ENCODE measurements at regions not wholly inside any gene's neighbourhood (a gene's known extent, or its start where the extent isn't known, plus 50 kb on each side); places are given as distances from the start of the nearest gene placed in this dataset.

DNA sequence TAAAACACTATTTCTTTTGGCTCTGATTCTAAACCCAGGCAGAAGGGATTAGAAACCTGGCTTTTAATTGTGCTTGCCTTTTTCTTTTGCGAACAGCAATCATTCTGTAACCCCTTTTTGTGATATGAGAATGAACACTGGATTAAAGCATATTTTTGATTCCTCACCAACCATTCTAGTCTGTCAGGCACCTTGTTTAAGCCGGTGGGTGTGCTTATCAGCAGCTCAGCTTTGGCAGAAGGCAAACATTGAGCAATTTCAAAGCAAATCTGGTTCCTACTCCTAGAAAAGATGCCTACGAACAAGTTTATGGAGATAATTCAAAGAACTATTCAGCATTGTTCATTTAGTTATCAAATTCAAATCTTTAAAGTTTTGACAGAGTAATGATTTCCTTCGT lies 265.1 kb upstream of the FAM241A start:
- Histone ChIP-seq H3K27me3 (ENCODE audit: control insufficient read depth in 3 of 3, insufficient read depth in 3 of 3, low read length in 3 of 3) (no peaks in the 10 kb centered on the region), H3K27ac (ENCODE audit: low read depth, low read length) (no peak overlapping the region), H3K4me1 (ENCODE audit: control insufficient read depth in 3 of 3, insufficient read depth in 3 of 3, low read length in 3 of 3) (no peaks in the 10 kb centered on the region), H3K36me3 (ENCODE audit: control insufficient read depth in 3 of 3, insufficient read depth in 3 of 3, low read length in 3 of 3) (no peaks in the 10 kb centered on the region), H3K9me3 (ENCODE audit: control insufficient read depth in 3 of 3, low read length in 3 of 3) (no peaks in the 10 kb centered on the region), H3K4me3 (ENCODE audit: low read length in 3 of 3) (no peak overlapping the region), H3K9ac (ENCODE audit: low read depth in 1 of 3, low read length in 3 of 3) (no peak overlapping the region)

- no peaks in the 10 kb centered on the region for H3K9me3 ChIP-seq (ENCODE audit: control insufficient read depth in 3 of 3, low read length in 3 of 3)
- H3K36me3 ChIP-seq (ENCODE audit: control insufficient read depth in 3 of 3, insufficient read depth in 3 of 3, low read length in 3 of 3): no peaks in the 10 kb centered on the region
- H3K27ac ChIP-seq (ENCODE audit: low read depth, low read length): no peak overlapping the region
- no peaks in the 10 kb centered on the region for H3K27me3 ChIP-seq (ENCODE audit: control insufficient read depth in 3 of 3, insufficient read depth in 3 of 3, low read length in 3 of 3)
- no peak overlapping the region for H3K4me3 ChIP-seq (ENCODE audit: low read length in 3 of 3)
- H3K4me1 ChIP-seq (ENCODE audit: control insufficient read depth in 3 of 3, insufficient read depth in 3 of 3, low read length in 3 of 3): no peaks in the 10 kb centered on the region
- no peak overlapping the region for H3K9ac ChIP-seq (ENCODE audit: low read depth in 1 of 3, low read length in 3 of 3)
These were observed 261.7 kb upstream of the FAM241A start for GRCh38 chr4:111883557-111883999.

DNA sequence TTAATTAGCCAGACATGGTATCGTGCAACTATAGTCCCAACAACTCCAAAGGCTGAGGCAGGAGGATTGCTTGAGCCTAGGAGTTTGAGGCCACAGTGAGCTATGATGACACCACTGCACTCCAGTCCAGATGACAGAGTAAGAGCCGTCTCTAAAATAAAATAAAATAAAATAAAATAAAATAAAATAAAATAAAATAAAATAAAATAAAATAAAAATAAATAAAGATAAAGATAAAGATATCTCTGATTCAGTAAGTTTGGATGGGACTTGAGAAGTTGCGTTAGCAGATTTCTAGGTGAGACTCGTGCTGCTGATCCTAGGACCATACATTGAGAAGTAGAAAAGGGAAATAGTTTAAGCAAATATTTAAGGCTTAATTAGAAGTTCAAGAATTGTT lies 254.8 kb upstream of the FAM241A start:
- peaks cover 0 to 5% (median 0%) of the 10 kb centered on the region in 3 donors for H3K9me3 ChIP-seq (ENCODE audit: control insufficient read depth in 3 of 3, low read length in 3 of 3)
- no peaks in the 10 kb centered on the region for H3K27me3 ChIP-seq (ENCODE audit: control insufficient read depth in 3 of 3, insufficient read depth in 3 of 3, low read length in 3 of 3)
- H3K36me3 ChIP-seq (ENCODE audit: control insufficient read depth in 3 of 3, insufficient read depth in 3 of 3, low read length in 3 of 3): no peaks in the 10 kb centered on the region
- H3K9ac ChIP-seq (ENCODE audit: low read depth in 1 of 3, low read length in 3 of 3): no peak overlapping the region
- no peak overlapping the region for H3K4me3 ChIP-seq (ENCODE audit: low read length in 3 of 3)
- no peaks in the 10 kb centered on the region for H3K4me1 ChIP-seq (ENCODE audit: control insufficient read depth in 3 of 3, insufficient read depth in 3 of 3, low read length in 3 of 3)
- H3K27ac ChIP-seq (ENCODE audit: low read depth, low read length): no peak overlapping the region

DNA sequence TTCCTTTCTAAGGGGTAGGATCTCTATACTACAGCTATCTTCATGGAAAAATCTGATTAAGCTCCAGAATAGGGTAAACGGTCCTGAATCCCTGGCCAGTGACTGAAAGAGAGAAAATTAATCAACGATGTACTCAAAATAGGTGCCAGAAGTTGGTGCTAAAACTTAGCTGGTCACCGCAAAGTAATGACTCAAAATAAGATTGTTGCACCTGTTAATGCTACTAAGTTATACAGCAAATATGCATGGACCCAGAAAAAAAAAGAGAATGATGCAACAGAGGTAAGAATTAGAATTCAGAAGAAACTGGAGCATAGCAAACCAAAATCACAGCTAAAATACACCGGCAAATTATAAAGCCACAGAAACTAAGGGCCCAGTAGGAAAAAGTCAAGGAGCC lies 239.7 kb upstream of the FAM241A start:
- no peak overlapping the region for H3K4me3 ChIP-seq (ENCODE audit: low read length in 3 of 3)
- no peaks in the 10 kb centered on the region for H3K36me3 ChIP-seq (ENCODE audit: control insufficient read depth in 3 of 3, insufficient read depth in 3 of 3, low read length in 3 of 3)
- no peaks in the 10 kb centered on the region for H3K27me3 ChIP-seq (ENCODE audit: control insufficient read depth in 3 of 3, insufficient read depth in 3 of 3, low read length in 3 of 3)
- no peaks in the 10 kb centered on the region for H3K4me1 ChIP-seq (ENCODE audit: control insufficient read depth in 3 of 3, insufficient read depth in 3 of 3, low read length in 3 of 3)
- no peak overlapping the region for H3K9ac ChIP-seq (ENCODE audit: low read depth in 1 of 3, low read length in 3 of 3)
- no peak overlapping the region for H3K27ac ChIP-seq (ENCODE audit: low read depth, low read length)
- H3K9me3 ChIP-seq (ENCODE audit: control insufficient read depth in 3 of 3, low read length in 3 of 3): no peaks in the 10 kb centered on the region

GRCh38 chr4:111919639-111920038 lies 225.6 kb upstream of the FAM241A start:
- no peaks in the 10 kb centered on the region for H3K4me1 ChIP-seq (ENCODE audit: control insufficient read depth in 3 of 3, insufficient read depth in 3 of 3, low read length in 3 of 3)
- H3K4me3 ChIP-seq (ENCODE audit: low read length in 3 of 3): no peak overlapping the region
- no peak overlapping the region for H3K27ac ChIP-seq (ENCODE audit: low read depth, low read length)
- no peaks in the 10 kb centered on the region for H3K36me3 ChIP-seq (ENCODE audit: control insufficient read depth in 3 of 3, insufficient read depth in 3 of 3, low read length in 3 of 3)
- no peaks in the 10 kb centered on the region for H3K27me3 ChIP-seq (ENCODE audit: control insufficient read depth in 3 of 3, insufficient read depth in 3 of 3, low read length in 3 of 3)
- no peaks in the 10 kb centered on the region for H3K9me3 ChIP-seq (ENCODE audit: control insufficient read depth in 3 of 3, low read length in 3 of 3)
- no peak overlapping the region for H3K9ac ChIP-seq (ENCODE audit: low read depth in 1 of 3, low read length in 3 of 3)

DNA sequence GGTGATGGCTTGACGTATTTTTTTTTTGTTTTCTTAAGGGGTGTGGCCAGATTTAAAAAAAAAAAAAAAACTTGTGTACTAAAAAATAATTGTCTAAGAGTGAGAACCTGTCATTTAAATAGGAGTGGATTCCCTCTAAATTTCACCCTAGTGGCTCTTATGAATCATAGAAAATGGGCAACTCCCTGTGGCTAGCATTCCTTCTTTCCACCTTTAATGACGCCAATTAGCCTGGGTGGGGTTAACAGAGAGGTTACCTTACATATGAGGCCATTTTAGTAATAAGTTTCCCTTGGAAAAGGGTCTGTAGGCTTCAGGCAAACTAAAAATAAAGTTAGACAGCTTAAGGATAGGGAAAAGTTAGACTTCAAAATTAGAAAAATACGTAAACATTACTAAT lies 223.5 kb upstream of the FAM241A start:
- Histone ChIP-seq H3K9ac (ENCODE audit: low read depth in 1 of 3, low read length in 3 of 3) (no peak overlapping the region), H3K4me3 (ENCODE audit: low read length in 3 of 3) (no peak overlapping the region), H3K27ac (ENCODE audit: low read depth, low read length) (no peak overlapping the region), H3K4me1 (ENCODE audit: control insufficient read depth in 3 of 3, insufficient read depth in 3 of 3, low read length in 3 of 3) (no peaks in the 10 kb centered on the region), H3K36me3 (ENCODE audit: control insufficient read depth in 3 of 3, insufficient read depth in 3 of 3, low read length in 3 of 3) (no peaks in the 10 kb centered on the region), H3K9me3 (ENCODE audit: control insufficient read depth in 3 of 3, low read length in 3 of 3) (no peaks in the 10 kb centered on the region), H3K27me3 (ENCODE audit: control insufficient read depth in 3 of 3, insufficient read depth in 3 of 3, low read length in 3 of 3) (no peaks in the 10 kb centered on the region)

DNA sequence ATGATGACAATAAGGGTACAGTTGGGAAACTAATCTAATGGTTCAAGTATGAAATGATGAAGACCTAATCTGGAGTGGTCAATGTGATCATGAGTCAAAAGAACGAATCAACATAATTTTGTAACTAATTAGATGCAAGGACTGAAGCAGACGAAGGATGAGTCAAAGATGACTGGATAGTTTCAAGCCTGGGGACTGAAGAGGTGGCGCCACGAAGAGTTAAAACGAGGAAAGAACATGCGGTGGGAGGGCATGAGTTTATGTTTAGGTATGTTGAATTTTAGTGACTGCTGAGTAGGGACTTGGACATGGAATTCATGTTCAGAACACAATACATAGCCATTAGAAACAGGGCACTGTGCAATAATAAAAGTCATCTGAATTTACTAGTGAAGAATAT lies 221.5 kb upstream of the FAM241A start:
- Histone ChIP-seq H3K27ac (ENCODE audit: low read depth, low read length) (no peak overlapping the region), H3K9ac (ENCODE audit: low read depth in 1 of 3, low read length in 3 of 3) (no peak overlapping the region), H3K9me3 (ENCODE audit: control insufficient read depth in 3 of 3, low read length in 3 of 3) (no peaks in the 10 kb centered on the region), H3K4me1 (ENCODE audit: control insufficient read depth in 3 of 3, insufficient read depth in 3 of 3, low read length in 3 of 3) (no peaks in the 10 kb centered on the region), H3K4me3 (ENCODE audit: low read length in 3 of 3) (no peak overlapping the region), H3K36me3 (ENCODE audit: control insufficient read depth in 3 of 3, insufficient read depth in 3 of 3, low read length in 3 of 3) (no peaks in the 10 kb centered on the region), H3K27me3 (ENCODE audit: control insufficient read depth in 3 of 3, insufficient read depth in 3 of 3, low read length in 3 of 3) (no peaks in the 10 kb centered on the region)

- H3K27ac ChIP-seq (ENCODE audit: low read depth, low read length): no peak overlapping the region
- no peak overlapping the region for H3K4me3 ChIP-seq (ENCODE audit: low read length in 3 of 3)
- H3K9ac ChIP-seq (ENCODE audit: low read depth in 1 of 3, low read length in 3 of 3): no peak overlapping the region
- no peaks in the 10 kb centered on the region for H3K27me3 ChIP-seq (ENCODE audit: control insufficient read depth in 3 of 3, insufficient read depth in 3 of 3, low read length in 3 of 3)
- H3K36me3 ChIP-seq (ENCODE audit: control insufficient read depth in 3 of 3, insufficient read depth in 3 of 3, low read length in 3 of 3): no peaks in the 10 kb centered on the region
- H3K4me1 ChIP-seq (ENCODE audit: control insufficient read depth in 3 of 3, insufficient read depth in 3 of 3, low read length in 3 of 3): no peaks in the 10 kb centered on the region
- no peaks in the 10 kb centered on the region for H3K9me3 ChIP-seq (ENCODE audit: control insufficient read depth in 3 of 3, low read length in 3 of 3)
These were observed 220.6 kb upstream of the FAM241A start for GRCh38 chr4:111924696-111925095.

GRCh38 chr4:111930659-111931058 lies 214.6 kb upstream of the FAM241A start:
- no peaks in the 10 kb centered on the region for H3K36me3 ChIP-seq (ENCODE audit: control insufficient read depth in 3 of 3, insufficient read depth in 3 of 3, low read length in 3 of 3)
- H3K9ac ChIP-seq (ENCODE audit: low read depth in 1 of 3, low read length in 3 of 3): no peak overlapping the region
- H3K27me3 ChIP-seq (ENCODE audit: control insufficient read depth in 3 of 3, insufficient read depth in 3 of 3, low read length in 3 of 3): no peaks in the 10 kb centered on the region
- H3K9me3 ChIP-seq (ENCODE audit: control insufficient read depth in 3 of 3, low read length in 3 of 3): no peaks in the 10 kb centered on the region
- H3K4me3 ChIP-seq (ENCODE audit: low read length in 3 of 3): no peak overlapping the region
- no peak overlapping the region for H3K27ac ChIP-seq (ENCODE audit: low read depth, low read length)
- no peaks in the 10 kb centered on the region for H3K4me1 ChIP-seq (ENCODE audit: control insufficient read depth in 3 of 3, insufficient read depth in 3 of 3, low read length in 3 of 3)

DNA sequence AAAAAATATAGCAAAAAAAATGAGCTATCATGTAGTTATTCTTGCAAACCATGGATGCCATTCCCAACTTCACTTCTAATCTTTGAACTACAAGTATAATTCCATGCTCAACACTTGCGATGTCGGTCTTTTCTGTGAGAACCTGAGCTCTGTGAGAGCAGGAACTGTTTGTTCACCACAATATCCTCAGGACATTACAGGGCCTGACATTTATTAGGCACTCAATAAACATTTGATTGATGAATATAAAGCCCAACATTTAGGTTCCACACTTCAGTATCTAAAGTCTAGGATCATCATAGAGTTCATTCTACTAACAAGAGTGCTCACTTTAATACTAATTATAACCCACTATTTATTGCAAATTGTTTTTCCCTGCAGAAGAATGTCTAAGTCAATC lies 211.6 kb upstream of the FAM241A start:
- H3K27ac ChIP-seq (ENCODE audit: low read depth, low read length): no peak overlapping the region

DNA sequence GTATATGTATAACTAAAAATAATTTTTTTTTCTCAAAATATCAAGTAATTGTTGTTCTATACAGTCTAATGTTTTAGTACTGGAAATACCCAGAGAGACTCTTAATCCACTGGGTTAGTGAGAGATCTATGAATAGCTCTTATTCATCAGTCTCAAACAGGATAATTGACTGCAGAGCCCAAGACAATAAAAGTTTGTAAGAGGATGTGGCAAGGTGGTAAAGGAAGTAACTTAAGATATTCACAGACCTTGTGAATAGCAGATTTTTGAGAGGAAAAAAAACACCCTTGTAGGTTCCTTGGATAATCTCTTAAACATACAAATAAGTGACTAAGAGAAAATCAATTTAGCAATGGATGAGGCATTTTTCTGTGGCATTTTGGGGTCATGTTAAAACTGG lies 210.9 kb upstream of the FAM241A start:
- Histone ChIP-seq H3K27me3 (ENCODE audit: control insufficient read depth in 3 of 3, insufficient read depth in 3 of 3, low read length in 3 of 3) (no peaks in the 10 kb centered on the region), H3K9ac (ENCODE audit: low read depth in 1 of 3, low read length in 3 of 3) (no peak overlapping the region), H3K9me3 (ENCODE audit: control insufficient read depth in 3 of 3, low read length in 3 of 3) (no peaks in the 10 kb centered on the region), H3K4me3 (ENCODE audit: low read length in 3 of 3) (no peak overlapping the region), H3K27ac (ENCODE audit: low read depth, low read length) (no peak overlapping the region), H3K36me3 (ENCODE audit: control insufficient read depth in 3 of 3, insufficient read depth in 3 of 3, low read length in 3 of 3) (no peaks in the 10 kb centered on the region), H3K4me1 (ENCODE audit: control insufficient read depth in 3 of 3, insufficient read depth in 3 of 3, low read length in 3 of 3) (no peaks in the 10 kb centered on the region)

More for the DNA sequence above, 211.6 kb upstream of the FAM241A start:
- Histone ChIP-seq H3K4me1 (ENCODE audit: control insufficient read depth in 3 of 3, insufficient read depth in 3 of 3, low read length in 3 of 3) (no peaks in the 10 kb centered on the region), H3K36me3 (ENCODE audit: control insufficient read depth in 3 of 3, insufficient read depth in 3 of 3, low read length in 3 of 3) (no peaks in the 10 kb centered on the region), H3K9me3 (ENCODE audit: control insufficient read depth in 3 of 3, low read length in 3 of 3) (no peaks in the 10 kb centered on the region), H3K27me3 (ENCODE audit: control insufficient read depth in 3 of 3, insufficient read depth in 3 of 3, low read length in 3 of 3) (no peaks in the 10 kb centered on the region), H3K9ac (ENCODE audit: low read depth in 1 of 3, low read length in 3 of 3) (no peak overlapping the region), H3K4me3 (ENCODE audit: low read length in 3 of 3) (no peak overlapping the region)
